ENCODE measurements at regions not wholly inside any gene's neighbourhood (a gene's known extent, or its start where the extent isn't known, plus 50 kb on each side); places are given as distances from the start of the nearest gene placed in this dataset.

DNA sequence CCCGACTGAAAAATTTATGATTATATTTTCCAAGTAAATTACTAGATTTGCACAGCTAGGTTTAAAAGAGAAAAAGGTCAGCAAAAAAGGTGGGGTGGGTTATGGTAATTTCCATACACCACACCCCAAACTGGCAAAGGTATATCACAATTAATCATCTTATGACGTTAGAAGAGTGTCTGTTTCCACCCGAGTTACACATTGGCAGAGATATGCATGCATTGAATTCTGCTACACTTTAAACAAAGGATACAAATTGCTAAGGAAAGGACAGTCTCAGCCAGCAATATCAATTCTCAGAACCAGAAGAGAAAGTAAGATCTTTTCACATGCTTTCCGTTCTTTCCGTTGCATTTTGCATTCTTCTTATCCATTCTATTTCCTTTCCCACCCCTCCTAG is 843.3 kb downstream of the GATA3 start:
- WGBS = 97% methylated on average over 5 of the region's 5 CpGs

DNA sequence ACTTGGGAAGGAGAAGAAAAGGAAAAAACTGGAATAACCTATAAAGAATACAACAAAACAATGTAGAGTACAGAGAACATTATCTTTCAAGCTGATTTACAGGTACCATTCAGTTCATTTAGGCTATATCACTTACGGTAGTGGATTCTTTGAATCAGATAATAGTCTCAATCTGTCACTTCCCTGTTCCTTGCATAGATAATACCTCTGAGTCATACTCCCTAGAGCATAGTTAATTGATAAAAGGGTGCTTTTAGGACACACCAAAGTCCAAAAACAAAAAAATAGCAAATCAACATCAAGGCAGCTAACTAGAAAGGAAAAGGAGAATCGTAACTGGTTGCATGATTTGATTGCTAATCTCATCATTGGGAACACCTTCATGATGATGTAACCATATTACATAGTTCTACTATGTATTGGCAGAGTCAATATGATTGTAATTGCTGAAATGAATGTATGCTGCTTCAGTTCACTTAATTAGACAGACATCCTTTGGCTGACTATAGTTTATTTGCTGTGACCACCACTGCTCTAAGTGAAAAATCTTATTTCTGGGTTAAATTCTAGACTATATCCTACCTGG is 844.4 kb downstream of the GATA3 start:
- no peak for DNase-seq (ENCODE audit: low read depth in 6 of 9, low spot score in 9 of 9)
- no peaks in the 10 kb centered on the region for H3K36me3 ChIP-seq (ENCODE audit: control insufficient read depth in 2 of 2, insufficient read depth in 2 of 2, low read length in 1 of 2)
- H3K27ac ChIP-seq (ENCODE audit: low read depth in 1 of 2, low read length in 1 of 2) = no peak overlapping the region
- H3K27me3 ChIP-seq (ENCODE audit: control insufficient read depth in 2 of 2, insufficient read depth in 1 of 2, low read length in 1 of 2) = no peaks in the 10 kb centered on the region
- no peaks in the 10 kb centered on the region for H3K9me3 ChIP-seq (ENCODE audit: control insufficient read depth in 2 of 2, insufficient read depth in 1 of 2, low read length in 1 of 2)
- no peak overlapping the region for H3K4me3 ChIP-seq (ENCODE audit: low read length in 2 of 2)
- H3K4me1 ChIP-seq (ENCODE audit: control insufficient read depth in 2 of 2, insufficient read depth in 2 of 2, low read length in 2 of 2) = no peaks in the 10 kb centered on the region
- 94% methylated on average over 2 of the region's 2 CpGs for WGBS

More for the DNA sequence above, 843.3 kb downstream of the GATA3 start:
- H3K27me3 ChIP-seq (ENCODE audit: control insufficient read depth in 2 of 2, insufficient read depth in 1 of 2, low read length in 1 of 2) = no peaks in the 10 kb centered on the region
- H3K9me3 ChIP-seq (ENCODE audit: control insufficient read depth in 2 of 2, insufficient read depth in 1 of 2, low read length in 1 of 2) = no peaks in the 10 kb centered on the region
- no peaks in the 10 kb centered on the region for H3K4me1 ChIP-seq (ENCODE audit: control insufficient read depth in 2 of 2, insufficient read depth in 2 of 2, low read length in 2 of 2)
- H3K36me3 ChIP-seq (ENCODE audit: control insufficient read depth in 2 of 2, insufficient read depth in 2 of 2, low read length in 1 of 2) = no peaks in the 10 kb centered on the region
- no peak overlapping the region for H3K4me3 ChIP-seq (ENCODE audit: low read length in 2 of 2)
- no peak for DNase-seq (ENCODE audit: low read depth in 6 of 9, low spot score in 9 of 9)
- no peak overlapping the region for H3K27ac ChIP-seq (ENCODE audit: low read depth in 1 of 2, low read length in 1 of 2)

DNA sequence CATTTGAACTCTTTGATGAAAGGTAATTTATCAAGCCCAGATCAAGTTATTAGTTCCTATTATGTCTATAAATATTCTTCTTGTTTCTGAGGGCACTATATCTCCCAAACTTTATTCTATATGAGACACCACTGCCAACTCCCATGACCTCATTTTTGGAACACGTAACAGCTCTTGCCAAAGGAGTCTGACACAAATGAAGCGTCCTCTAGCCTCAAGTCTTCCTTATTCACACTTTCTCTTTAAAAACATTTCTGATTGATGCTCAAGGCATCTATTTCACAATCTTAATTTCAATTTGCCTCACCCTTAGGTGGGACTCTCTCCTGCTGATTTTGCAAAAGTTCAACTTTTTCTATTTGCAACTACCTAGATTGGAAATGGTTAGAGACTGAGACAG is 848.4 kb downstream of the GATA3 start:
- WGBS = 94% methylated on average over 2 of the region's 2 CpGs
- H3K4me1 ChIP-seq (ENCODE audit: control insufficient read depth in 2 of 2, insufficient read depth in 2 of 2, low read length in 2 of 2) = no peaks in the 10 kb centered on the region
- H3K4me3 ChIP-seq (ENCODE audit: low read length in 2 of 2) = no peak overlapping the region
- H3K27ac ChIP-seq (ENCODE audit: low read depth in 1 of 2, low read length in 1 of 2) = no peak overlapping the region
- no peaks in the 10 kb centered on the region for H3K27me3 ChIP-seq (ENCODE audit: control insufficient read depth in 2 of 2, insufficient read depth in 1 of 2, low read length in 1 of 2)
- no peaks in the 10 kb centered on the region for H3K36me3 ChIP-seq (ENCODE audit: control insufficient read depth in 2 of 2, insufficient read depth in 2 of 2, low read length in 1 of 2)
- DNase-seq (ENCODE audit: low read depth in 6 of 9, low spot score in 9 of 9) = no peak
- H3K9me3 ChIP-seq (ENCODE audit: control insufficient read depth in 2 of 2, insufficient read depth in 1 of 2, low read length in 1 of 2) = no peaks in the 10 kb centered on the region

DNA sequence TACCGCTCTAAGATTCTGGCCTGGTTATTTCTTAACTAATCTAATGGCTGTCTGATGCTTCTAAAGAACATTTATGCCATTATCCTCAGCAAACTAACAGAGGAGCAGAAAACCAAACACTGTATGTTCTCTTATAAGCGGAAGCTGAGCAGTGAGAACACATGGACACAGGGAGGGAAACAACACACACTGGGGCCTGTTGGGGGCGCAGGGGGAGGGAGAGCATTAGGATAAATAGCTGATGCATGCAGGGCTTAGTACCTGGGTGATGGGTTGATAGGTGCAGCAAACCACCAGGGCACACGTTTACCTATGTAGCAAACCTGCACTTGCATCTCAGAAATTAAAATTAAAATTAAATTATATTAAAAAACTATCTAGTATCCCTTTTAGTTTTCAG is 853.5 kb downstream of the GATA3 start:
- no peaks in the 10 kb centered on the region for H3K36me3 ChIP-seq (ENCODE audit: control insufficient read depth in 2 of 2, insufficient read depth in 2 of 2, low read length in 1 of 2)
- no peaks in the 10 kb centered on the region for H3K27me3 ChIP-seq (ENCODE audit: control insufficient read depth in 2 of 2, insufficient read depth in 1 of 2, low read length in 1 of 2)
- H3K4me1 ChIP-seq (ENCODE audit: control insufficient read depth in 2 of 2, insufficient read depth in 2 of 2, low read length in 2 of 2) = no peaks in the 10 kb centered on the region
- no peak overlapping the region for H3K4me3 ChIP-seq (ENCODE audit: low read length in 2 of 2)
- H3K27ac ChIP-seq (ENCODE audit: low read depth in 1 of 2, low read length in 1 of 2) = no peak overlapping the region
- H3K9me3 ChIP-seq (ENCODE audit: control insufficient read depth in 2 of 2, insufficient read depth in 1 of 2, low read length in 1 of 2) = no peaks in the 10 kb centered on the region
- no peak for DNase-seq (ENCODE audit: low read depth in 6 of 9, low spot score in 9 of 9)
- 96% methylated on average over 4 of the region's 4 CpGs for WGBS

DNA sequence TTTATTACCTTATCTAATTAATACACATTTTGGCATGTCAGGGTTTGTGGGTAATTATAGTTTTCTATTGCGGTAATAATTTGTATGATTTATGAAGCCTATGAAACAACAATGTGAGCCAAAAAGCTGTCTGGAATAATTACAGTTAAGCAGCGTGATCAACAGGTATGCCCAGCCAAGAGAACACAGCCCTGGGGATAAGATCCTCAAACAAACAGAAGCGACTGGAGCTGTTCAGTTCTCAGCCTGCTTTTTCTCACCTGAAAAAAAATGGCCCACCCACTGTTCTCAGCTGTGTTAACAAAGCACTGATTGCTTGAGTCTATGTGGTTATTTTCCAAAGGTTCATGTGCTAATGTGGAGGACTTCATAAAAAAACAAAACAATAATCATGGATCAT is 855.8 kb downstream of the GATA3 start:
- DNase-seq (ENCODE audit: low read depth in 6 of 9, low spot score in 9 of 9) = no peak
- 90% methylated on average over 3 of the region's 3 CpGs for WGBS
- Histone ChIP-seq H3K9me3 (ENCODE audit: control insufficient read depth in 2 of 2, insufficient read depth in 1 of 2, low read length in 1 of 2) (no peaks in the 10 kb centered on the region), H3K4me1 (ENCODE audit: control insufficient read depth in 2 of 2, insufficient read depth in 2 of 2, low read length in 2 of 2) (no peaks in the 10 kb centered on the region), H3K36me3 (ENCODE audit: control insufficient read depth in 2 of 2, insufficient read depth in 2 of 2, low read length in 1 of 2) (no peaks in the 10 kb centered on the region), H3K27me3 (ENCODE audit: control insufficient read depth in 2 of 2, insufficient read depth in 1 of 2, low read length in 1 of 2) (no peaks in the 10 kb centered on the region), H3K27ac (ENCODE audit: low read depth in 1 of 2, low read length in 1 of 2) (no peak overlapping the region), H3K4me3 (ENCODE audit: low read length in 2 of 2) (no peak overlapping the region)

DNA sequence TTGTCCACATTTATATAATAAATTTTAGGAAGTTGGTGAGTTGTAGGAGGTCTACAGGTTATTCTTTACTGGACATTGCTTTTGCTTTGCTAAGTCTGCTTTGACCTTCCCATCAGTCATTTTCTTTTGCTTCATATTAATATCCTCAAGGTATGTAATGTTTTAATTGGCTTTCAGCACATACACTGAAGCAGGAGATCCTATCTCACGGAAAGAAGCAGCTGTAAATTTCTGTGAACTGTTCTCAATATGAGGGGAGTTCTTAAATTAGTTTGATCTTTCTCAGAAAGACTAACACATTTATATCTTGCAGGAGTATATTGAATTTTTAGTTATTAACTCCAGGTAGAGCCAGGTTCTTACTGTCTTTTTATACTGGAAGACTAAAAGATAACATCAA is 856.5 kb downstream of the GATA3 start:
- Histone ChIP-seq H3K36me3 (ENCODE audit: control insufficient read depth in 2 of 2, insufficient read depth in 2 of 2, low read length in 1 of 2) (no peaks in the 10 kb centered on the region), H3K4me3 (ENCODE audit: low read length in 2 of 2) (no peak overlapping the region), H3K27ac (ENCODE audit: low read depth in 1 of 2, low read length in 1 of 2) (no peak overlapping the region), H3K4me1 (ENCODE audit: control insufficient read depth in 2 of 2, insufficient read depth in 2 of 2, low read length in 2 of 2) (no peaks in the 10 kb centered on the region), H3K27me3 (ENCODE audit: control insufficient read depth in 2 of 2, insufficient read depth in 1 of 2, low read length in 1 of 2) (no peaks in the 10 kb centered on the region), H3K9me3 (ENCODE audit: control insufficient read depth in 2 of 2, insufficient read depth in 1 of 2, low read length in 1 of 2) (no peaks in the 10 kb centered on the region)
- DNase-seq (ENCODE audit: low read depth in 6 of 9, low spot score in 9 of 9) = no peak
- WGBS = 96% methylated on average over 1 of the region's 1 CpG

DNA sequence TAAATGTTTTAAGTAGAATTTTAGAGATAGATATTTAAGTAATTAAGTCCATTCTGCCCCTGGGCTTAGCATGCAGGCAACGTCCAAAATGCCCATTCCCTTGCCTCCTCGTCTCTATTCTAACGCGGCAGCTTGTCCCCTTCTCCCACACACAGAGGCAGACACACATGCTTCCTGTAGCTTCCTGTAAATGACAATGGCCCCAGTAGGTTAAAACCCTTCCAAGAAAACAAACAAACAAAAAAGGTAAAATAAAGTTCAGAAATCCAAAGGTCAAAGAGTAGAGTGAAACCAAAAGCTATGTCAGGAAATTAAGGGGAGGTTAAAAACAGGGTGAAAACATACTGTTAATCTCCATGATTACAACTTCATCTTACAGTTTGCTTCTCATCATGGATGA is 857.6 kb downstream of the GATA3 start:
- H3K9me3 ChIP-seq (ENCODE audit: control insufficient read depth in 2 of 2, insufficient read depth in 1 of 2, low read length in 1 of 2) = no peaks in the 10 kb centered on the region
- H3K36me3 ChIP-seq (ENCODE audit: control insufficient read depth in 2 of 2, insufficient read depth in 2 of 2, low read length in 1 of 2) = no peaks in the 10 kb centered on the region
- H3K27ac ChIP-seq (ENCODE audit: low read depth in 1 of 2, low read length in 1 of 2) = no peak overlapping the region
- WGBS = 96% methylated on average over 4 of the region's 4 CpGs
- no peaks in the 10 kb centered on the region for H3K27me3 ChIP-seq (ENCODE audit: control insufficient read depth in 2 of 2, insufficient read depth in 1 of 2, low read length in 1 of 2)
- no peak overlapping the region for H3K4me3 ChIP-seq (ENCODE audit: low read length in 2 of 2)
- no peaks in the 10 kb centered on the region for H3K4me1 ChIP-seq (ENCODE audit: control insufficient read depth in 2 of 2, insufficient read depth in 2 of 2, low read length in 2 of 2)
- no peak for DNase-seq (ENCODE audit: low read depth in 6 of 9, low spot score in 9 of 9)

DNA sequence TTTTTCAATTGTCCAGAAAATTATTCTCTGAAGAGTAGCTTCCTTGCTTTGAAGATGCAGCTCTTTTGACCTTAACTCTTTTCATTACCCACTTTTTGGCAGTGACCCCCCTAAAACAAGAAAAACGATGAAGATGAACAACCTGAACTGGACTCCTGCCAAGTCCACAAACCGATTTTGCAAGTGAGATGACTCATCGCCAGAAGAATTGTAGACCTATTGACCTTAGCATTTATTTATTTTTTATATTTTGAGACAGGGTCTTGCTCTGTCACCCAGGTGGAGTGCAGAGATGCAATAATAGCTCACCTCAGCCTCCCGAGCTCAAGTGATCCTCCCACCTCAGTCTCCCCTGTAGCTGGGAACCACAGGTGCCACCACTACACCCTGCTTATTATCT is 859.2 kb downstream of the GATA3 start:
- Histone ChIP-seq H3K27ac (ENCODE audit: low read depth in 1 of 2, low read length in 1 of 2) (no peak overlapping the region), H3K36me3 (ENCODE audit: control insufficient read depth in 2 of 2, insufficient read depth in 2 of 2, low read length in 1 of 2) (no peaks in the 10 kb centered on the region), H3K9me3 (ENCODE audit: control insufficient read depth in 2 of 2, insufficient read depth in 1 of 2, low read length in 1 of 2) (no peaks in the 10 kb centered on the region), H3K4me3 (ENCODE audit: low read length in 2 of 2) (no peak overlapping the region), H3K27me3 (ENCODE audit: control insufficient read depth in 2 of 2, insufficient read depth in 1 of 2, low read length in 1 of 2) (no peaks in the 10 kb centered on the region), H3K4me1 (ENCODE audit: control insufficient read depth in 2 of 2, insufficient read depth in 2 of 2, low read length in 2 of 2) (no peaks in the 10 kb centered on the region)
- 90% methylated on average over 4 of the region's 4 CpGs for WGBS
- DNase-seq (ENCODE audit: low read depth in 6 of 9, low spot score in 9 of 9) = no peak

DNA sequence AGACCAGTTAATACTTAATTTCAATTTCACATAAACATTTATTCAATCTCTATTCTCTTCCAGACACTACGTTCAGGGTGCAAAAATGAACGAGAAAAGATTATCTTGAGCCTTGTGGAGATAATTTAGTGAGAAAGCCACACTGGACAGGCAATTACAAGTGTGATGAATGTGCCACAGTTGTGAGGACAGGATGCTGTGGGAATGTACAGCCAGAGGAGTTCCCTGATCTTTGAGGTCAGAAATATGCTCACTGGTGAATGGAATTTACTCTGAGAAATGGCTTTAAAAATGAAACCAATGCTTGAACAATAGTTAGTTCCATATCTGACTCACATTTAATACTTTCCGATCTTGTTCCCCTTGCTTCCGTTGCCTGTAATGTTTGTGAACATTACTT is 864.8 kb downstream of the GATA3 start:
- Histone ChIP-seq H3K36me3 (ENCODE audit: control insufficient read depth in 2 of 2, insufficient read depth in 2 of 2, low read length in 1 of 2) (no peaks in the 10 kb centered on the region), H3K9me3 (ENCODE audit: control insufficient read depth in 2 of 2, insufficient read depth in 1 of 2, low read length in 1 of 2) (no peaks in the 10 kb centered on the region), H3K27me3 (ENCODE audit: control insufficient read depth in 2 of 2, insufficient read depth in 1 of 2, low read length in 1 of 2) (no peaks in the 10 kb centered on the region), H3K4me1 (ENCODE audit: control insufficient read depth in 2 of 2, insufficient read depth in 2 of 2, low read length in 2 of 2) (no peaks in the 10 kb centered on the region), H3K27ac (ENCODE audit: low read depth in 1 of 2, low read length in 1 of 2) (no peak overlapping the region), H3K4me3 (ENCODE audit: low read length in 2 of 2) (no peak overlapping the region)
- DNase-seq (ENCODE audit: low read depth in 6 of 9, low spot score in 9 of 9) = no peak
- 72% methylated on average over 4 of the region's 4 CpGs for WGBS

DNA sequence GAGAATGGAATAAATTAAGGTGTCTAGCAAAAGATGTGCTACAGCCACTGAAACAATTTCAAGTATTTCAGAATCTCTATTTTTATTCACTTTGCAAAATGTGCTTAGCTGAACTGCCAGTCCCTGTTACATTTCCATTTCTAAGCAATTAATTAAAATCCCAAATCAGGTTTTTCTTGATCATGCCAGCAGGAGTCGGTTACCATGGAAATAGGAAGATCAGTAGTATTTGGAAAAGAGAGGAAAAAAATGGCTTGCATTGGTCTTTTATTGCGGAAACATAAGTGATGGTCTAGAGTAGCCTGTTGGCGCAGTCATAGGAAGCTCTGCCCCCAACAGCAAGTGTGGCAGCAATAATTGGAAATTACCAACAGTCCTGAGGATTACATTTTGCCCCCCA is 867.1 kb downstream of the GATA3 start:
- H3K36me3 ChIP-seq (ENCODE audit: control insufficient read depth in 2 of 2, insufficient read depth in 2 of 2, low read length in 1 of 2) = no peaks in the 10 kb centered on the region
- no peaks in the 10 kb centered on the region for H3K4me1 ChIP-seq (ENCODE audit: control insufficient read depth in 2 of 2, insufficient read depth in 2 of 2, low read length in 2 of 2)
- no peaks in the 10 kb centered on the region for H3K9me3 ChIP-seq (ENCODE audit: control insufficient read depth in 2 of 2, insufficient read depth in 1 of 2, low read length in 1 of 2)
- no peak for DNase-seq (ENCODE audit: low read depth in 6 of 9, low spot score in 9 of 9)
- no peak overlapping the region for H3K27ac ChIP-seq (ENCODE audit: low read depth in 1 of 2, low read length in 1 of 2)
- 98% methylated on average over 3 of the region's 3 CpGs for WGBS
- H3K27me3 ChIP-seq (ENCODE audit: control insufficient read depth in 2 of 2, insufficient read depth in 1 of 2, low read length in 1 of 2) = no peaks in the 10 kb centered on the region
- H3K4me3 ChIP-seq (ENCODE audit: low read length in 2 of 2) = no peak overlapping the region
